ENCODE measurements at regions not wholly inside any gene's neighbourhood (a gene's known extent, or its start where the extent isn't known, plus 50 kb on each side); places are given as distances from the start of the nearest gene placed in this dataset.

DNA sequence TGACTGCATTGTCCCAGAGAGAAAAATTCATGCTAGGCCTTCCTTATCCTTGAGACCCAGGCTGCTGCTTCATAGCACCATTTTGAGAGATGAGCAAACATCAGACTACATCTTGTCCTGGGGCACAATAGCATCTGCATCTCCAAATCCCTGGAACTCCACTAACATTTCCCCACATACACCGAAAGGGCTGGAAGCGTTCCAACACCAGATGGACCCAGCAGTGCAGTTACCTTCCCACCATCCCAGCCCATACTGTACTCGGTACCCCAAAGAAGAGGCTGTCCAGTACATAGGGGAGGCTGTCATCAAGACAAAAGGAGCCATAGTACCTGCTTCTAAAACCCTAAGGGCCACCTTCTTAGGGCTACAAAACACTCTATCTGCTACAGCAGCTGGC lies 547.2 kb upstream of the CHORDC1 start:
- no peak for TF ChIP-seq CEBPB (IDR thresholded peaks at IDR 0.05)
- TF ChIP-seq NFIC (IDR thresholded peaks at IDR 0.05), result no peak
- no peak for TF ChIP-seq YY1 (IDR thresholded peaks at IDR 0.05; ENCODE audit: low read depth)
- TF ChIP-seq TAF1 (IDR thresholded peaks at IDR 0.05; ENCODE audit: low read depth), result no peak
- no peak for TF ChIP-seq REST (IDR thresholded peaks at IDR 0.05; ENCODE audit: low read depth)
- TF ChIP-seq EP300 (IDR thresholded peaks at IDR 0.05; ENCODE audit: borderline replicate concordance), result no peak
- TF ChIP-seq ZBTB7A (IDR thresholded peaks at IDR 0.05; ENCODE audit: low read depth), result no peak
- no peak for TF ChIP-seq MAX (IDR thresholded peaks at IDR 0.05)
- TF ChIP-seq RAD21 (IDR thresholded peaks at IDR 0.05; ENCODE audit: low read depth), result no peak

DNA sequence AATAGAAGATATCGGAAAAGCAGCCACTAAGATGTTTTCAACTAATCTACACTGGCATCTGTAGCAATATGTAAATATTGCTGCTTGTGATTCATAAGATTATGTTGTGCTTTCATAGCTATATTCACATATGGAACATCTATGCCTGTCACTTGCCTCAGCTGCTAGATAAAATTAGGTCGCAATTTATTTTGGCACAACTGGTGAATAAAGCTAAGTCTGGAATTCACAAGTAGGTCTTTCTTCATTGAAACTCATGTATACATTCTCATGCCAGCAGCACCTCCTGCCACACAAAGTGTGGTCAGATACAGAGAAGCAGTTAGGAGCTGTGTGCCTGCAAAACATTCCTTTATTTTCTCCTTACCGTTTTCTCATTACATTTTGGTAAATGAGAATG lies 543.3 kb upstream of the CHORDC1 start:
- TF ChIP-seq NFIC (IDR thresholded peaks at IDR 0.05), result no peak
- no peak for TF ChIP-seq USF1 (IDR thresholded peaks at IDR 0.05)
- no peak for TF ChIP-seq ZBTB7A (IDR thresholded peaks at IDR 0.05; ENCODE audit: low read depth)
- no peak for TF ChIP-seq TEAD4 (IDR thresholded peaks at IDR 0.05)
- no peak for TF ChIP-seq CREB1 (IDR thresholded peaks at IDR 0.05; ENCODE audit: low read depth)
- no peak for TF ChIP-seq MAX (IDR thresholded peaks at IDR 0.05)
- TF ChIP-seq EGR1 (IDR thresholded peaks at IDR 0.05), result no peak
- no peak for TF ChIP-seq YY1 (IDR thresholded peaks at IDR 0.05; ENCODE audit: low read depth)
- no peak for TF ChIP-seq FOXM1 (IDR thresholded peaks at IDR 0.05; ENCODE audit: borderline replicate concordance, low read depth)
- TF ChIP-seq REST (IDR thresholded peaks at IDR 0.05; ENCODE audit: low read depth), result no peak
- no peak for TF ChIP-seq EP300 (IDR thresholded peaks at IDR 0.05; ENCODE audit: borderline replicate concordance)
- no peak for TF ChIP-seq TCF12 (IDR thresholded peaks at IDR 0.05; ENCODE audit: low read depth)

DNA sequence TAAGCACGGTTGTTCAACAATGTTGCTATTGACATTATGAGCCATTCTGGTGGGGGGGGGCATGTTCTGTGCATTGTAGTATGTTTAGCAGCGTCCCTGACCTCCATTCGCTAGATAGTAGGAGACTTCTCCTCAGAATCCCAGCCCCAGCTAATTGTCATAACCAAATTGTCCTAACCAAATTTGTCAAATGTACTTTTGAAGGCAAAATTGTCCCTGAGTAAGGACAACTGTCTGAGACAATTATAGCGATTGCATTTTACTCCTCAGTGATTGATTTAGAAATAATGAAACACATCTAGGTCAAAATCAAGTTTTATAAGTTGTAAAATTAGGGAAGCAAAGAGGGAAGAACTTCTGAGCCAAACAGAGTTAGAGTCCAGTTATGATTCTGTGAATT lies 541.8 kb upstream of the CHORDC1 start:
- TF ChIP-seq YY1 (IDR thresholded peaks at IDR 0.05; ENCODE audit: low read depth), result no peak
- TF ChIP-seq FOXM1 (IDR thresholded peaks at IDR 0.05; ENCODE audit: borderline replicate concordance, low read depth), result no peak
- TF ChIP-seq TEAD4 (IDR thresholded peaks at IDR 0.05), result no peak
- TF ChIP-seq CEBPB (IDR thresholded peaks at IDR 0.05), result no peak
- no peak for TF ChIP-seq RAD21 (IDR thresholded peaks at IDR 0.05; ENCODE audit: low read depth)
- TF ChIP-seq REST (IDR thresholded peaks at IDR 0.05; ENCODE audit: low read depth), result no peak
- TF ChIP-seq CREB1 (IDR thresholded peaks at IDR 0.05; ENCODE audit: low read depth), result no peak
- TF ChIP-seq TCF12 (IDR thresholded peaks at IDR 0.05; ENCODE audit: low read depth), result no peak
- TF ChIP-seq EGR1 (IDR thresholded peaks at IDR 0.05), result no peak
- no peak for TF ChIP-seq MAX (IDR thresholded peaks at IDR 0.05)
- TF ChIP-seq ZBTB7A (IDR thresholded peaks at IDR 0.05; ENCODE audit: low read depth), result no peak
- TF ChIP-seq EP300 (IDR thresholded peaks at IDR 0.05; ENCODE audit: borderline replicate concordance), result no peak
- no peak for TF ChIP-seq NFIC (IDR thresholded peaks at IDR 0.05)

DNA sequence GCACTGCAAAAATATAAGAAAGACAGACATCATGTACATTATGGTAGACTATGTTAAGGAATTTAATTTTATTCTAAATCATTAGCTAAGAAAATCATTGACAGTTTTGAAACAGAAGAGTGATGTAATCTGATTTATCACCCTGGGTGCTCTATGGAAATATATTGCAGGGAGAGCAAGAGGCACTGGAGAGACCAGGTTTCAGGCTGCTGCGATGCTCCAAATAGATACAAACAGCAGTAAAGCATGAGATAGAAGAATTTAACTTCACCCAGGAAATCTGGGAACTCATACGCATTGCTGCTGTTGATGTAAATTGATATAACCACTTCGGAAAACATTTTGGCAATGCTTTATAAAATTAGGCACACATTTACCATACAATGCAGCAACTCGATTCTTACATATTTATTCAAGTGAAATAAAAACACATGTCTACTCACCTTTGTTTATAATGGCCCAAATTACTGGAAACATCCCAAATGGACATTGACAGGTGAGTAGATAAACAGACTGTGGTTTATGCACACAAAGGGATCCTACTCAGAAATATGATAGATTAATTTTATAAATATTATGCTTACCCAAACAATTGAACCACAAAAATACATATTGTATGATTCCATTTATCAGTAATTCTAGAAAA lies 535.1 kb upstream of the CHORDC1 start:
- TF ChIP-seq TCF12 (IDR thresholded peaks at IDR 0.05; ENCODE audit: low read depth) (no peak), ZBTB7A (IDR thresholded peaks at IDR 0.05; ENCODE audit: low read depth) (no peak), TAF1 (IDR thresholded peaks at IDR 0.05; ENCODE audit: low read depth) (no peak), EGR1 (IDR thresholded peaks at IDR 0.05) (no peak), CEBPB (IDR thresholded peaks at IDR 0.05) (no peak), REST (IDR thresholded peaks at IDR 0.05; ENCODE audit: low read depth) (no peak), EP300 (IDR thresholded peaks at IDR 0.05; ENCODE audit: borderline replicate concordance) (no peak), FOXM1 (IDR thresholded peaks at IDR 0.05; ENCODE audit: borderline replicate concordance, low read depth) (no peak), NFIC (IDR thresholded peaks at IDR 0.05) (no peak), USF1 (IDR thresholded peaks at IDR 0.05) (no peak), CREB1 (IDR thresholded peaks at IDR 0.05; ENCODE audit: low read depth) (no peak), YY1 (IDR thresholded peaks at IDR 0.05; ENCODE audit: low read depth) (no peak), MAX (IDR thresholded peaks at IDR 0.05) (no peak), RAD21 (IDR thresholded peaks at IDR 0.05; ENCODE audit: low read depth) (no peak), TEAD4 (IDR thresholded peaks at IDR 0.05) (no peak)

Data from Ishikawa (cell line).